GM21423 (cell line): ENCODE measurements at regions not wholly inside any gene's neighbourhood (a gene's known extent, or its start where the extent isn't known, plus 50 kb on each side); places are given as distances from the start of the nearest gene placed in this dataset.
"Not testable (repeated sequence)": the region's sequence is repeated elsewhere in the genome, so short reads cannot be mapped to it uniquely, and the experiment has no call there.

Experiments
- ATAC-seq: cut with Tn5 transposase; IDR thresholded peaks from one replicate; pipeline ENCODE4 v1.9.1; 2021; ENCODE audit warnings: mild to moderate bottlenecking, moderate library complexity; ENCODE audit not compliant: unreplicated experiment

DNA sequence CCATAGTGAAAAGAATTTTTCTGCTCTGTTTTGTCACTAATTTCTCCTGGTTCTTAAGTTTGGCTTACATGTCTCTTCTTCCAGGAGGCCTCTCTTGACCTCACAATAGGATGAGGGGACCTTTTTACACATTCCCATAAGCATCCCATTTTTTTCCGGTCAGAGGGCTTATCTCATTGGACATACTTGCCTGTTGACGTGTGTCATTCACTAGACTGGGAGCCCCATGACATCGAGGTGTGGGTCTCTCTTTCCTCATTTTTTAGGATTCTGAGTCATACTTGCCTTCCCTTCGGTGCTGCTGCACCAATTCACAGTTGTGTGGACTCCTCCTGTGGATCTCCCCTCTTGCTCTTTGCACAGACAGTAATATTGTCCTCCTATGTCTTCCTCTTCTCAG lies 601.8 kb downstream of the GATA3 start:
- no peak for ATAC-seq

- ATAC-seq: no peak
Measured at GRCh38 chr10:8659982-8660381, 605.5 kb downstream of the GATA3 start.

GRCh38 chr10:8661886-8662285 lies 607.4 kb downstream of the GATA3 start:
- ATAC-seq: no peak

DNA sequence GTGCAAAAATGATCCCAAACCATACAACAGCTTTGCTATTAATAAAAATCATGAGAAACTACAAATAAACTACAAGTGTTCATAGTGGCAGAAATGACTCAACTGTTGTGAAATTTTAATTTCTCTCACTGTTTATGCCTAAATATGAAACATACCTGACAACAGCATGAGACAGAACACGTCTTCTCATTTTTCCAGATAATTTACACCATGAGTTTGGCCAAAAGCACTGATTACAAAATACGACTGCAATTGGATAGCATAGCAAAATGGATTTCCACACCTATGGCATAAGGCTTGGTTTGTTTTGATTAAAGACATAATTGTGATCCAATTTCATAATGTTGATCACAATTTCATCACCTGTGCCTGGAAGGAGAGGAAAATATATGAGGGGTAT lies 608.6 kb downstream of the GATA3 start:
- no peak for ATAC-seq

- no peak for ATAC-seq
Measured at GRCh38 chr10:8665322-8665721, 610.8 kb downstream of the GATA3 start.

- no peak for ATAC-seq
Measured at GRCh38 chr10:8670461-8670860, 616.0 kb downstream of the GATA3 start.

DNA sequence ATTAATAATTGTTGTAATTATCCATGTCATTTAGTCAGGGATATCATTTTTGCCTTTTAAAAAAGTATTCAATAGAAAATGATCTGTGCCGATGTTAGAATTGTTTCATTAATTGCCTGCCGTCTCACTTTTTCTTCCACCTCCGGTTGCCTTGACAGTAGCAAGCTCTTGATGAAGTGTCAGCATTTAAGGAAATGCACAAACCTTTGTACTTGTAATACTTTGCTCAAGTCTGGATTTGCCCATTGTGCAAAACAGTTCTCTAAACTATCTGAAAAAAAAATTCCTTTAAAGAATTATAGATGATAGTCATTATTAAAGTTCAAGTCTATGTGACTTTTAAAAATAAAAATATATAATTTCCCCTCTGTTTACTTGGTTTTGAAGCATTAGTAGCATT lies 619.7 kb downstream of the GATA3 start:
- no peak for ATAC-seq

GRCh38 chr10:8677642-8678041 lies 623.2 kb downstream of the GATA3 start:
- no peak for ATAC-seq

GRCh38 chr10:8684916-8685315 lies 630.4 kb downstream of the GATA3 start:
- not testable (repeated sequence) for ATAC-seq

DNA sequence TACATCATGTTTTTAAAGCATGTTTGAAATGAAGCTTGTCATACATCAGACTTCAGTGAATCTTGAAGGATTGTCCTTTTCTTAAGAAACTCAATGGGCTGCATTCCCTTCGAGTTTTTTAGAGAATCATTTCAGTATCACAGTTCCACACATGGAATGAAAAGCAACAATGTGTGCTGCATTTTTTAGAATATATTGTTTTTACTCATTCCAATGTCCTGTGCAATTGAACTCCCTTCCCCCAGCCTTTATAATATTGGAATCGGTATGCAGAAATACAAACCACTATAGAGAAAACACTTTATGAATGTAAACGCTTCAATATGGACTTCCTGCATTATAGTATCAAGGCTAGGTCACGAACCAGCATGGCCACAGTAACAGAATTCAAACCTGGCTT lies 634.4 kb downstream of the GATA3 start:
- no peak for ATAC-seq

GRCh38 chr10:8691498-8692017 lies 637.1 kb downstream of the GATA3 start:
- no peak for ATAC-seq

DNA sequence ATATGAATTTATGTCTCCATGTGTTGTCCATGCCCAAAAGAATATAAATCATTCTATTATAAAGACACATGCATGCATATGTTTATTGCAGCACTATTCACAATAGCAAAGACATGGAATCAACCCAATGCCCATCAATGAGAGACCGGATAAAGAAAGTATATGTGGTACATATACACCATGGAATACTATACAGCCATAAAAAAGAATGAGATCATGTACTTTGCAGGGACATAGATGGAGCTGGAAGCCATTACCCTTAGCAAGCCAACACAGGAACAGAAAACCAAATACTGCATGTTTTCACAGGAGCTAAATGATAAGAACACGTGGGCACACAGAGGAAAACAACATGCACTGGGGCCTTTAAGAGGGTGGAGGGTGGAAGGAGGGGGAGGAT lies 639.1 kb downstream of the GATA3 start:
- ATAC-seq: not testable (repeated sequence)

DNA sequence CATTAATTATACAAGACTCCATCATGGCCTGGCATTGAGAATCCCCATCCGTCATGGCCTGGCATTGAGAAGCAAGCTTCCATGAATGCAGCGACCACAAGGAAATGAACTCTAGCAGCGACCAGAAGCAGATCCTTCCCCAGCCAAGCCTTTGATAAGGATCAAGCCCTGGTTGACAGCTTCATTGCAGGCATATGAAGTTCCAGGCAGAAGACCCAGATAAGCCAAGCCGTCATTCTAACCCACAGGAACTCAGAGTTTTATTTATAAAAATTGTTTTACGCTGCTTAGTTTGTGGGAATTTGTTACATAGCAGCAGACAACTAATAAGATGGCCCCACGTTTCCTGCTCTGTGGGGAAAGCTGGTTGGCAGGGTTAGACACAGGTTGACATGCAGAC lies 642.3 kb downstream of the GATA3 start:
- no peak for ATAC-seq

GRCh38 chr10:8700689-8701088 lies 646.2 kb downstream of the GATA3 start:
- ATAC-seq: no peak

GRCh38 chr10:8702181-8702580 lies 647.7 kb downstream of the GATA3 start:
- no peak for ATAC-seq

GRCh38 chr10:8705415-8705814 lies 650.9 kb downstream of the GATA3 start:
- no peak for ATAC-seq

- no peak for ATAC-seq
Measured at GRCh38 chr10:8712656-8713055, 658.2 kb downstream of the GATA3 start.

GRCh38 chr10:8719971-8720370 lies 665.5 kb downstream of the GATA3 start:
- ATAC-seq: no peak

DNA sequence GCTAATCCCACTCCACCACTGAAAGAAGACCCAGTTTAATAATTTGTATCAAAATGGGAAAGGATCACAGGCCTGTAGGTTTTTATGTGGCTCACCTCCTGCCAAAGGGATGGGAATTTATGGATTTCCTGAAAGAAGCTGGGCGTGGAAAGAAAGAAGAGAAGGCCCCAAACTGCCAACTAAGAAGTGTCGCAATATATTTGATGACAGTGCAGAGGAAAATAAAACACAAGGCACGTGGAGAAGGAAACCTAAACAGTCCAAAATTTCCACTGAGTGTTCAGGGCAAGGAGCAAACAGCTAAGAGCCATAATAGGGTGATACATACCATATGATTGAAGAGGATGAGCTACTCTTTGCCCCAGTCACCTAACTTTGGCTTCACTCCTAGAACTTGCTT lies 667.2 kb downstream of the GATA3 start:
- ATAC-seq: no peak

DNA sequence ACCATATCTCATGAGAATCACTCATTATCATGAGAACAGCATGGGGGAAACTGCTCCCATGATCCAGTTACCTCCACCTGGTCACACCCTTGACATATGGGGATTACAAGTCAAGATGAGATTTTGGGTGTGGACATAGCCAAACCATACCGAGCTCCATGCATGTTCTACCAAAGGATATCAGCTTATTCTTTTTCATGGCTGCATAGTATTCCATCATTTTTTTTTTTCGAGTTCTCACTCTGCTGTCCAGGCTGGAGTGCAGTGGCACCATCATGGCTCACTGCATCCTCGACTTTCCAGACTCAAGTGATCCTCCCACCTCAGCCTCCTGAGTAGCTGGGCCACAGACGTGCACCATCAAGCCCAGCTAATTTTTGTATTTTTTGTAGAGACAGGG lies 668.3 kb downstream of the GATA3 start:
- no peak for ATAC-seq

GRCh38 chr10:8725343-8725742 lies 670.9 kb downstream of the GATA3 start:
- ATAC-seq: no peak

DNA sequence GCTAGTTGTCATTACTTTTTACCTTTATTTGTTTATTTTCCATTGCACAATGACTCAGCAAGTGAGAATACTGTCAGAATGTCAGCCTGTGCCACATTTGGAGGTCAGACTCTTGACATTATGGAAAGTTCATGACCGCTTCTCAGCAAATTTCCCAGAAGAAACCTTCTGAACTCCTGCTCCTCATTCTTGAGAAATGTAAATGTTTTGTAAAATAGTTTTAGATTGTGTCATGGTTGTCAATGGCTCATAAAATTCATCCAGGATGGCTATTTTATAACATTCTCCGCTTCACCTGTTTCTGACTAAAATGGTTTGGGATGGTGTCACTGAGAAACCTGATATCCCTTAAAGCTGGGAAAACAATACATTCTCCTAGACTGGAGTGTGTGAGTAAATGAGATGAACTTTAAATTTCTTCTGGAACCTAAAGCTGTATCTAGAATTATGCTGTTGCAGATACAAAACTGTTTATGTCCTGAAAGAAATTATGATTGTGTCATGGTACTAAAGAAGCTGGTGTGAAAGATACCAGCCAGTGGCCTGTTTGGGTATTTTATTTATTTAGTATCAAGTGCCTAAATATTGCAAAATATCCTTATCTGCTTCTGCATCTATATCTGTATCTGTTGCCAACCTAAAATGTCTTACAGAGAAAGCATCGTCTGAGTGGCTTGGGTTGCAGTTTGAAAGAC lies 671.7 kb downstream of the GATA3 start:
- no peak for ATAC-seq

DNA sequence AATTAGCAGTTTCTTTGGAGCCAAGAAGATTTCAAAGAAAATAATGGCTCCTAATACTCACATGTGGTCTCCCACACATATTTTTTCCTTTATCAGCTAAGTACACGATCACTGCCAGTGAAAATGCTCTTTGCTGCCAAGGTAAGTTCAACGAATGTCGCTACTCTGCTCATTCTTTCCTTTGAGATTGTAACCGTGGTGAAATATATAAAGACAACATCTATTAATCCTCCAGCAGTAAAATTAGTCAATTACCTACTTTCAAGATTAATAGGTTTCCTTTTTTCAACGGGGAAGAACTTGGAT lies 672.2 kb downstream of the GATA3 start:
- no peak for ATAC-seq
